SK-N-SH treated with all-trans-retinoic acid at 6 μM for 48 hours (cell line): ENCODE measurements at regions not wholly inside any gene's neighbourhood (a gene's known extent, or its start where the extent isn't known, plus 50 kb on each side); places are given as distances from the start of the nearest gene placed in this dataset.

Source experiments
- ATAC-seq: fragments of 200-7000 bp; cut with Tn5 transposase; 3 replicates; pipeline ENCODE4 v1.9.1; 2020; ENCODE audit warnings: mild to moderate bottlenecking, moderate library complexity
- CREB5 ChIP-seq: fragments of 250-450 bp; sonication (Bioruptor Pico); IDR thresholded peaks from 2 replicates; pipeline ENCODE4 v1.5.1; 2020; ENCODE audit warnings: low read depth, mild to moderate bottlenecking, moderate library complexity
- CSDC2 ChIP-seq: fragments of 250-450 bp; sonication (Bioruptor Pico); IDR thresholded peaks from 2 replicates; pipeline ENCODE4 v1.5.0; 2020; ENCODE audit warnings: mild to moderate bottlenecking, moderate library complexity
- ESRRG ChIP-seq: fragments of 250-450 bp; sonication (Bioruptor Pico); IDR thresholded peaks from 2 replicates; pipeline ENCODE4 v1.6.1; 2021; ENCODE audit warnings: mild to moderate bottlenecking
- GLIS3 ChIP-seq: fragments of 250-450 bp; sonication (Bioruptor Pico); IDR thresholded peaks from 2 replicates; pipeline ENCODE4 v1.5.0; 2020; ENCODE audit warnings: mild to moderate bottlenecking, moderate library complexity
- ISL1 ChIP-seq: fragments of 250-450 bp; sonication (Bioruptor Pico); IDR thresholded peaks from 2 replicates; pipeline ENCODE4 v2.1.2; 2022; ENCODE audit warnings: mild to moderate bottlenecking, moderate library complexity
- OSR1 ChIP-seq: fragments of 250-450 bp; sonication (Bioruptor Pico); IDR thresholded peaks from 2 replicates; pipeline ENCODE4 v1.8.0; 2022; ENCODE audit warnings: moderate library complexity, mild to moderate bottlenecking, inconsistent platforms
- PPARA ChIP-seq: fragments of 250-450 bp; sonication (Bioruptor Pico); IDR thresholded peaks from 2 replicates; pipeline ENCODE4 v1.5.0; 2020; ENCODE audit warnings: mild to moderate bottlenecking, borderline replicate concordance
- TCF4 ChIP-seq: fragments of 250-450 bp; sonication (Bioruptor Pico); IDR thresholded peaks from 2 replicates; pipeline ENCODE4 v1.8.0; 2021; ENCODE audit warnings: mild to moderate bottlenecking, moderate library complexity, borderline replicate concordance
- TOX ChIP-seq: fragments of 250-450 bp; sonication (Bioruptor Pico); IDR thresholded peaks from 2 replicates; pipeline ENCODE4 v1.8.0; 2021; ENCODE audit warnings: mild to moderate bottlenecking, moderate library complexity, borderline replicate concordance
- ZC3H10 ChIP-seq: fragments of 250-450 bp; sonication (Bioruptor Pico); IDR thresholded peaks from 2 replicates; pipeline ENCODE4 v1.5.1; 2021; ENCODE audit warnings: mild to moderate bottlenecking, moderate library complexity
- ZFP3 ChIP-seq: fragments of 250-450 bp; sonication (Bioruptor Pico); IDR thresholded peaks from 2 replicates; pipeline ENCODE4 v1.5.0; 2020; ENCODE audit warnings: mild to moderate bottlenecking, moderate library complexity
- ZFP30 ChIP-seq: fragments of 450-650 bp; formaldehyde crosslinking; IDR thresholded peaks from 2 replicates; pipeline ENCODE4 v1.5.0; 2022; ENCODE audit warnings: mild to moderate bottlenecking, moderate library complexity
- ZNF565 ChIP-seq: fragments of 450-650 bp; formaldehyde crosslinking; conservative IDR thresholded peaks from 2 replicates; pipeline ENCODE4 v1.5.0; 2020; ENCODE audit warnings: low read depth, mild to moderate bottlenecking, moderate library complexity
- ZNF8 ChIP-seq: fragments of 450-650 bp; formaldehyde crosslinking; IDR thresholded peaks from 2 replicates; pipeline ENCODE4 v1.5.0; 2020; ENCODE audit warnings: mild to moderate bottlenecking, moderate library complexity
- TF ChIP-seq, protein P1 (sequence below): fragments of 250-450 bp; sonication (Bioruptor Pico); IDR thresholded peaks from 2 replicates; pipeline ENCODE4 v1.5.0; 2020; ENCODE audit warnings: mild to moderate bottlenecking, moderate library complexity
- TF ChIP-seq, protein P2 (sequence below): fragments of 250-450 bp; sonication (Bioruptor Pico); IDR thresholded peaks from 2 replicates; pipeline ENCODE4 v1.8.0; 2020; ENCODE audit warnings: mild to moderate bottlenecking, moderate library complexity, borderline replicate concordance
- TF ChIP-seq, protein P3 (sequence below): fragments of 250-450 bp; sonication (Bioruptor Pico); IDR thresholded peaks from 2 replicates; pipeline ENCODE4 v1.8.0; 2021; ENCODE audit warnings: low read depth, mild to moderate bottlenecking, moderate library complexity, borderline replicate concordance

GRCh38 chr16:59195242-59195641 lies 461.1 kb upstream of the GOT2 start:
- TF ChIP-seq ISL1 (CRISPR knock-in tag) (no peak), ZFP3 (CRISPR knock-in tag) (no peak), TCF4 (CRISPR knock-in tag) (no peak), ZC3H10 (CRISPR knock-in tag) (no peak), TOX (CRISPR knock-in tag) (no peak), CREB5 (no peak), ZFP30 (CRISPR knock-in tag) (no peak)
- TF ChIP-seq, protein P1, sequence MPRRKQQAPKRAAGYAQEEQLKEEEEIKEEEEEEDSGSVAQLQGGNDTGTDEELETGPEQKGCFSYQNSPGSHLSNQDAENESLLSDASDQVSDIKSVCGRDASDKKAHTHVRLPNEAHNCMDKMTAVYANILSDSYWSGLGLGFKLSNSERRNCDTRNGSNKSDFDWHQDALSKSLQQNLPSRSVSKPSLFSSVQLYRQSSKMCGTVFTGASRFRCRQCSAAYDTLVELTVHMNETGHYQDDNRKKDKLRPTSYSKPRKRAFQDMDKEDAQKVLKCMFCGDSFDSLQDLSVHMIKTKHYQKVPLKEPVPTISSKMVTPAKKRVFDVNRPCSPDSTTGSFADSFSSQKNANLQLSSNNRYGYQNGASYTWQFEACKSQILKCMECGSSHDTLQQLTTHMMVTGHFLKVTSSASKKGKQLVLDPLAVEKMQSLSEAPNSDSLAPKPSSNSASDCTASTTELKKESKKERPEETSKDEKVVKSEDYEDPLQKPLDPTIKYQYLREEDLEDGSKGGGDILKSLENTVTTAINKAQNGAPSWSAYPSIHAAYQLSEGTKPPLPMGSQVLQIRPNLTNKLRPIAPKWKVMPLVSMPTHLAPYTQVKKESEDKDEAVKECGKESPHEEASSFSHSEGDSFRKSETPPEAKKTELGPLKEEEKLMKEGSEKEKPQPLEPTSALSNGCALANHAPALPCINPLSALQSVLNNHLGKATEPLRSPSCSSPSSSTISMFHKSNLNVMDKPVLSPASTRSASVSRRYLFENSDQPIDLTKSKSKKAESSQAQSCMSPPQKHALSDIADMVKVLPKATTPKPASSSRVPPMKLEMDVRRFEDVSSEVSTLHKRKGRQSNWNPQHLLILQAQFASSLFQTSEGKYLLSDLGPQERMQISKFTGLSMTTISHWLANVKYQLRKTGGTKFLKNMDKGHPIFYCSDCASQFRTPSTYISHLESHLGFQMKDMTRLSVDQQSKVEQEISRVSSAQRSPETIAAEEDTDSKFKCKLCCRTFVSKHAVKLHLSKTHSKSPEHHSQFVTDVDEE (CRISPR knock-in tag) = no peak
- ATAC-seq = no peak

DNA sequence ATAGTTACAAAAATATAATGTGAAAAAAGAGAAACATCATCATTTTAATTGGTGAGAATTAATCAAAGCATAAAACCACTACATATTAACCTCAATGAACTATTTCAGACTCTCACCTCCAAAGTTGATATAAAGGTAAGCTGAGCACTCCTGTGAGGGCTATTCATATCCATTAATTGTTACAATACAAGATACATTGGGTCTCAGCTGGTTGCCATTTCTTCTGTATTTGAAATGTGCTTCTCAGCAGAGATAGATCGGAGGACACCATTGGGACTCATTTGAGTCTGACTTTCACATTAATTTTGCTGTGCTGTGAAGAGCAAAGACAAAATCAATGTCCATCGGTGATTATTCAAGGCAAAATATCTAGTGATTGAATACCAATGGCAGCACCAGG lies 459.5 kb upstream of the GOT2 start:
- ATAC-seq = no peak
- TF ChIP-seq CSDC2 (CRISPR knock-in tag) = no peak
- no peak for TF ChIP-seq ZFP3 (CRISPR knock-in tag)
- TF ChIP-seq ZNF8 = no peak
- TF ChIP-seq, protein P2, sequence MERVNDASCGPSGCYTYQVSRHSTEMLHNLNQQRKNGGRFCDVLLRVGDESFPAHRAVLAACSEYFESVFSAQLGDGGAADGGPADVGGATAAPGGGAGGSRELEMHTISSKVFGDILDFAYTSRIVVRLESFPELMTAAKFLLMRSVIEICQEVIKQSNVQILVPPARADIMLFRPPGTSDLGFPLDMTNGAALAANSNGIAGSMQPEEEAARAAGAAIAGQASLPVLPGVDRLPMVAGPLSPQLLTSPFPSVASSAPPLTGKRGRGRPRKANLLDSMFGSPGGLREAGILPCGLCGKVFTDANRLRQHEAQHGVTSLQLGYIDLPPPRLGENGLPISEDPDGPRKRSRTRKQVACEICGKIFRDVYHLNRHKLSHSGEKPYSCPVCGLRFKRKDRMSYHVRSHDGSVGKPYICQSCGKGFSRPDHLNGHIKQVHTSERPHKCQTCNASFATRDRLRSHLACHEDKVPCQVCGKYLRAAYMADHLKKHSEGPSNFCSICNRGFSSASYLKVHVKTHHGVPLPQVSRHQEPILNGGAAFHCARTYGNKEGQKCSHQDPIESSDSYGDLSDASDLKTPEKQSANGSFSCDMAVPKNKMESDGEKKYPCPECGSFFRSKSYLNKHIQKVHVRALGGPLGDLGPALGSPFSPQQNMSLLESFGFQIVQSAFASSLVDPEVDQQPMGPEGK (CRISPR knock-in tag) = no peak
- no peak for TF ChIP-seq ZFP30 (CRISPR knock-in tag)
- no peak for TF ChIP-seq GLIS3
- no peak for TF ChIP-seq ZC3H10 (CRISPR knock-in tag)
- TF ChIP-seq TCF4 (CRISPR knock-in tag) = no peak

DNA sequence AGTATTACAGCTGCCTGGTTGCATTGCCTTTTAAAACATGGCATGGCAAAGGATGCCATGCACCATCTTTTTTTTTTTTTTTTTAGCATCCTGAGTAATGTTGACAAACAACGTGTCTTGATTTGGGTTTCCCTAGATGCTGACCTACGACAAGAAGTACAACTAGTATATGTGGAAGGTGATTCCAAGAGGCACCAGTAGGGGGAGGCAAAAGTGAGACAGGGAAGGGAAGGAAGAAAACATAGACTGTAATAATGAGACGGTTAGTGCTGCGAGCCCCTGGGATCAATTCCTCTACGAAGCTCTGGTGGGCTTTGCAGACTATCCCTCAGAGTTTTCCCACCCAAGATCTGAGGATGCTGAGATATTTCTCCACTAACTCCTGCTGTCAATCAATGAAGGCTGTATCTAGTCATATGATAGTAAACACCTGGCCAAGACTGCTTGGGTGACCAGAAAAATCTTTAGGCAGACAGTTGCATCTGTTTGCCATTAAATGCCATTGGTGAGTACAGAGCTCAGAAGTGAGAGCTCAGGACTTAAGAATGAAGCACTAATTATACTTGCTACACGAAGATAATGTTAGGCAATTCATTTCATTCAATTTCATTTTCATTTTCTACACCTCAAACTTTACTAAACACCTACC lies 458.6 kb upstream of the GOT2 start:
- ATAC-seq = no peak
- no peak for TF ChIP-seq TCF4 (CRISPR knock-in tag)
- TF ChIP-seq, protein P2 (CRISPR knock-in tag) = no peak
- TF ChIP-seq, protein P1 (CRISPR knock-in tag) = no peak
- TF ChIP-seq ESRRG (CRISPR knock-in tag) = no peak
- no peak for TF ChIP-seq GLIS3
- TF ChIP-seq CSDC2 (CRISPR knock-in tag) = no peak
- no peak for TF ChIP-seq CREB5
- no peak for TF ChIP-seq ZNF565 (CRISPR knock-in tag)
- TF ChIP-seq ZFP3 (CRISPR knock-in tag) = no peak
- TF ChIP-seq ZFP30 (CRISPR knock-in tag) = no peak
- TF ChIP-seq, protein P3, sequence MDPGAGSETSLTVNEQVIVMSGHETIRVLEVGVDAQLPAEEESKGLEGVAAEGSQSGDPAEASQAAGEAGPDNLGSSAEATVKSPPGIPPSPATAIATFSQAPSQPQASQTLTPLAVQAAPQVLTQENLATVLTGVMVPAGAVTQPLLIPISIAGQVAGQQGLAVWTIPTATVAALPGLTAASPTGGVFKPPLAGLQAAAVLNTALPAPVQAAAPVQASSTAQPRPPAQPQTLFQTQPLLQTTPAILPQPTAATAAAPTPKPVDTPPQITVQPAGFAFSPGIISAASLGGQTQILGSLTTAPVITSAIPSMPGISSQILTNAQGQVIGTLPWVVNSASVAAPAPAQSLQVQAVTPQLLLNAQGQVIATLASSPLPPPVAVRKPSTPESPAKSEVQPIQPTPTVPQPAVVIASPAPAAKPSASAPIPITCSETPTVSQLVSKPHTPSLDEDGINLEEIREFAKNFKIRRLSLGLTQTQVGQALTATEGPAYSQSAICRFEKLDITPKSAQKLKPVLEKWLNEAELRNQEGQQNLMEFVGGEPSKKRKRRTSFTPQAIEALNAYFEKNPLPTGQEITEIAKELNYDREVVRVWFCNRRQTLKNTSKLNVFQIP = no peak
- no peak for TF ChIP-seq ISL1 (CRISPR knock-in tag)
- TF ChIP-seq OSR1 (CRISPR knock-in tag) = no peak
- no peak for TF ChIP-seq PPARA (CRISPR knock-in tag)
